SK-N-SH treated with all-trans-retinoic acid at 6 μM for 48 hours (cell line): ENCODE measurements at regions not wholly inside any gene's neighbourhood (a gene's known extent, or its start where the extent isn't known, plus 50 kb on each side); places are given as distances from the start of the nearest gene placed in this dataset.

ENCODE experiments used
- ARNTL ChIP-seq: fragments of 450-650 bp; formaldehyde crosslinking; IDR thresholded peaks from 2 replicates; pipeline ENCODE4 v1.5.0; 2020; ENCODE audit warnings: low read depth, mild to moderate bottlenecking, moderate library complexity, borderline replicate concordance
- RARB ChIP-seq: fragments of 250-450 bp; sonication (Bioruptor Pico); IDR thresholded peaks from 2 replicates; pipeline ENCODE4 v1.8.0; 2021; ENCODE audit warnings: mild to moderate bottlenecking, moderate library complexity
- ZFP3 ChIP-seq: fragments of 250-450 bp; sonication (Bioruptor Pico); IDR thresholded peaks from 2 replicates; pipeline ENCODE4 v1.5.0; 2020; ENCODE audit warnings: mild to moderate bottlenecking, moderate library complexity

GRCh38 chr10:131785121-131785460, 115.7 kb upstream of the PPP2R2D start:
- no peak for TF ChIP-seq RARB (CRISPR knock-in tag)
- TF ChIP-seq ARNTL (CRISPR knock-in tag) = no peak
- TF ChIP-seq ZFP3 (CRISPR knock-in tag) = no peak
